ENCODE measurements at regions not wholly inside any gene's neighbourhood (a gene's known extent, or its start where the extent isn't known, plus 50 kb on each side); places are given as distances from the start of the nearest gene placed in this dataset.

- WGBS (ENCODE audit: insufficient coverage, low coverage, low lambda C conversion rate, missing lambda C conversion rate): no CpG with 5 or more reads among the region's 23 CpGs
- Histone ChIP-seq H3K27me3 (no peaks in the 10 kb centered on the region), H3K27ac (no peak overlapping the region), H3K36me3 (no peaks in the 10 kb centered on the region), H3K4me1 (no peaks in the 10 kb centered on the region), H3K9me3 (no peaks in the 10 kb centered on the region), H3K4me3 (no peak overlapping the region)
- intact Hi-C loops (cut with DNase I): no loop called here
- ATAC-seq (no peak), DNase-seq (peak in 2 of 3 donors; percentile 14 to 47)
- TF ChIP-seq POLR2A (IDR thresholded peaks at IDR 0.05) (no peak), CTCF (IDR thresholded peaks at IDR 0.05) (no peak)
These were observed 124.8 kb downstream of the SIK1 start for GRCh38 chr21:43302062-43302700.

- no peak overlapping the region for H3K27ac ChIP-seq
- H3K4me3 ChIP-seq: no peak overlapping the region
- intact Hi-C loops (cut with DNase I): no loop called here
- H3K4me1 ChIP-seq: no peaks in the 10 kb centered on the region
- ATAC-seq (no peak), DNase-seq (peak in 2 of 3 donors; percentile 12 to 45)
- H3K9me3 ChIP-seq: no peaks in the 10 kb centered on the region
- no peaks in the 10 kb centered on the region for H3K36me3 ChIP-seq
- H3K27me3 ChIP-seq: no peaks in the 10 kb centered on the region
- 80% methylated on average over 3 of the region's 19 CpGs for WGBS (ENCODE audit: insufficient coverage, low coverage, low lambda C conversion rate, missing lambda C conversion rate)
- TF ChIP-seq CTCF (IDR thresholded peaks at IDR 0.05): no peak
- TF ChIP-seq POLR2A (IDR thresholded peaks at IDR 0.05): no peak
These were observed 125.4 kb downstream of the SIK1 start for GRCh38 chr21:43301409-43302061.

GRCh38 chr21:43300496-43301408 lies 126.2 kb downstream of the SIK1 start:
- Histone ChIP-seq H3K27me3 (no peaks in the 10 kb centered on the region), H3K4me3 (no peak overlapping the region), H3K9me3 (no peaks in the 10 kb centered on the region), H3K4me1 (no peaks in the 10 kb centered on the region), H3K27ac (no peak overlapping the region), H3K36me3 (no peaks in the 10 kb centered on the region)
- no peak for ATAC-seq
- WGBS (ENCODE audit: insufficient coverage, low coverage, low lambda C conversion rate, missing lambda C conversion rate): 93% methylated on average over 8 of the region's 42 CpGs
- intact Hi-C loops (cut with DNase I): no loop called here
- DNase-seq: peak in 2 of 3 donors; percentile 19 to 51
- TF ChIP-seq POLR2A (IDR thresholded peaks at IDR 0.05) (no peak), CTCF (IDR thresholded peaks at IDR 0.05) (no peak)

- intact Hi-C loops (cut with DNase I): no loop called here
- ATAC-seq (peak in 1 of 4 donors; percentile 19), DNase-seq (peak in 2 of 3 donors; percentile 17 to 46)
- no peaks in the 10 kb centered on the region for H3K4me1 ChIP-seq
- TF ChIP-seq POLR2A (IDR thresholded peaks at IDR 0.05): no peak
- TF ChIP-seq CTCF (IDR thresholded peaks at IDR 0.05): no peak
- 29% methylated on average over 5 of the region's 34 CpGs for WGBS (ENCODE audit: insufficient coverage, low coverage, low lambda C conversion rate, missing lambda C conversion rate)
- H3K4me3 ChIP-seq: no peak overlapping the region
- no peaks in the 10 kb centered on the region for H3K36me3 ChIP-seq
- no peak overlapping the region for H3K27ac ChIP-seq
- H3K9me3 ChIP-seq: no peaks in the 10 kb centered on the region
- H3K27me3 ChIP-seq: no peaks in the 10 kb centered on the region
These were observed 127.3 kb downstream of the SIK1 start for GRCh38 chr21:43299441-43300277.
